Calu3 (cell line): ENCODE measurements at regions not wholly inside any gene's neighbourhood (a gene's known extent, or its start where the extent isn't known, plus 50 kb on each side); places are given as distances from the start of the nearest gene placed in this dataset.

Experiments used
- BruUV-seq: library from RNA; stranded (reverse); fragments of 400-500 nt; replicated peaks from 2 replicates; lab custom pipeline; 2021; lab: Mats Ljungman, UMichigan
- CTCF ChIA-PET: fragments of 300-600 bp; sonication (Branson Sonifier 250); formaldehyde crosslinking; loops from one replicate; lab custom pipeline; 2022; ENCODE audit warnings: antibody characterized with exemption; lab: Charles Lee
- DNase-seq: peaks from one replicate; pipeline ENCODE4 v3.0.0; 2022
- H3K27ac Mint-ChIP-seq: one replicate; pipeline ENCODE4 v1.8.0; 2022; ENCODE audit warnings: mixed read lengths; ENCODE audit not compliant: unreplicated experiment
- H3K27me3 Mint-ChIP-seq: one replicate; pipeline ENCODE4 v1.8.0; 2022; ENCODE audit warnings: mixed read lengths; ENCODE audit not compliant: unreplicated experiment
- H3K36me3 Mint-ChIP-seq: one replicate; pipeline ENCODE4 v1.8.0; 2022; ENCODE audit warnings: mild to moderate bottlenecking, moderate library complexity, mixed read lengths; ENCODE audit not compliant: insufficient read depth, unreplicated experiment
- H3K4me1 Mint-ChIP-seq: one replicate; pipeline ENCODE4 v1.8.0; 2022; ENCODE audit warnings: mild to moderate bottlenecking, low read depth, mixed read lengths; ENCODE audit not compliant: unreplicated experiment
- H3K4me3 Mint-ChIP-seq: one replicate; pipeline ENCODE4 v1.8.0; 2022; ENCODE audit warnings: mild to moderate bottlenecking, low read depth, moderate library complexity, mixed read lengths; ENCODE audit not compliant: unreplicated experiment
- H3K9me3 Mint-ChIP-seq: one replicate; pipeline ENCODE4 v1.8.0; 2022; ENCODE audit warnings: low read depth, mixed read lengths; ENCODE audit not compliant: unreplicated experiment
- CTCF ChIP-seq: fragments of 200-600 bp; IDR thresholded peaks from one replicate; pipeline ENCODE4 v1.8.0; 2022; ENCODE audit warnings: antibody characterized with exemption; ENCODE audit not compliant: unreplicated experiment
- intact Hi-C: fragments of 100-400 bp; cut with micrococcal nuclease; formaldehyde crosslinking; loops from one replicate; pipeline ENCODE4 v1.10.0; 2022; ENCODE audit not compliant: unreplicated experiment

DNA sequence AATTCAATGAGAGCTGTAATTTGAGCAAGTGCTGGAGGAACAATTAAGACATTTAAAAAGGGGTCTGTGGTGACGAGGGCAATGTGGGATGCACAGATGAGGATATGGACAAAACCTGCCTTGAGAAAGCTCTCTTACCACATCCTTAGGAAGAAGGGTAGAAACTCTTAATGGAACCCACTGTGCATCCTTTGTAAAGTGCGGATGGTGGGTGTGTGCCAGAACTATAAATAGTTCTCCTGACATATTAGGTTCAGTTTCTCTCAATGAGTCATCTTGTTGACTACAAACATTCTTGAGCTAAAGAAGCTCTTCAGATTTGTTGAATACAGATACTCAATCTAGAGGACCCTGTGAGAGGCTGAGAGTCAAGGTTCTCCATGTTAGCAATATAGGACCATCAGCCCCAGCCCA, 106.1 kb upstream of the ANO4 start:
- H3K4me1 Mint-ChIP-seq = no peaks in the 10 kb centered on the region
- no peak for TF ChIP-seq CTCF
- BruUV-seq = no TSS peak
- CTCF ChIA-PET = interaction anchor here (0.6 to 2.0 kb wide), 3 partner anchors 10 to 683 kb away, joined by 3 to 7 read pairs (median 6); no protein-coding TSS in a partner anchor
- no peak overlapping the region for H3K27ac Mint-ChIP-seq
- no peaks in the 10 kb centered on the region for H3K36me3 Mint-ChIP-seq
- no peak overlapping the region for H3K4me3 Mint-ChIP-seq
- no peak for DNase-seq
- no peaks in the 10 kb centered on the region for H3K27me3 Mint-ChIP-seq
- intact Hi-C loops = no loop called here
- peaks cover 5% of the 10 kb centered on the region for H3K9me3 Mint-ChIP-seq

DNA sequence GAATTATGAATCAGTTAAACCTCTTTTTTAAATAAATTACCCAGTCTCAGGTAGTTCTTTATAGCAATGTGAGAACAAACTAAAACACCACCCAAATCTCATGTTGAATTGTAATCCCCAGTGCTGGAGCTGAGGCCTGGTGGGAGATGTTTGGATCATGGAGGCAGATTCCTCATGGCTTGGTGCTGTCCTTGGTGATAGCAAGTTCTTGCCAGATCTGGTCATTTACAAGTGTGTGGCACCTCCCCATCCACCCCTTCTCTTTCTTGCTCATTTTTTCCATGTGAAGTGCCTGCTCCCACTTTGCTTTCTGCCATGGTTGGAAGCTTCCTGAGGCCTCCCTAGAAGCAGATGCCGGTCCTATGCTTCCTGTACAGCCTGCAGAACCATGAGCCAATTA, 102.1 kb upstream of the ANO4 start:
- no peaks in the 10 kb centered on the region for H3K9me3 Mint-ChIP-seq
- CTCF ChIA-PET = no interaction called here
- peaks cover 9% of the 10 kb centered on the region for H3K4me1 Mint-ChIP-seq
- intact Hi-C loops = no loop called here
- BruUV-seq = no TSS peak
- TF ChIP-seq CTCF = no peak
- no peaks in the 10 kb centered on the region for H3K27me3 Mint-ChIP-seq
- no peak overlapping the region for H3K4me3 Mint-ChIP-seq
- H3K36me3 Mint-ChIP-seq = no peaks in the 10 kb centered on the region
- DNase-seq = no peak
- H3K27ac Mint-ChIP-seq = no peak overlapping the region

- H3K4me3 Mint-ChIP-seq = no peak overlapping the region
- no peaks in the 10 kb centered on the region for H3K9me3 Mint-ChIP-seq
- peaks cover 17% of the 10 kb centered on the region for H3K4me1 Mint-ChIP-seq
- intact Hi-C loops = no loop called here
- BruUV-seq = no TSS peak
- no peaks in the 10 kb centered on the region for H3K27me3 Mint-ChIP-seq
- H3K36me3 Mint-ChIP-seq = no peaks in the 10 kb centered on the region
- no peak for TF ChIP-seq CTCF
- no peak overlapping the region for H3K27ac Mint-ChIP-seq
- CTCF ChIA-PET = interaction anchor here (1.2 to 1.4 kb wide), 2 partner anchors 10 to 44 kb away, joined by 3 to 6 read pairs; no protein-coding TSS in a partner anchor
- DNase-seq = no peak
These were observed 96.1 kb upstream of the ANO4 start for GRCh38 chr12:100698518-100698917.

DNA sequence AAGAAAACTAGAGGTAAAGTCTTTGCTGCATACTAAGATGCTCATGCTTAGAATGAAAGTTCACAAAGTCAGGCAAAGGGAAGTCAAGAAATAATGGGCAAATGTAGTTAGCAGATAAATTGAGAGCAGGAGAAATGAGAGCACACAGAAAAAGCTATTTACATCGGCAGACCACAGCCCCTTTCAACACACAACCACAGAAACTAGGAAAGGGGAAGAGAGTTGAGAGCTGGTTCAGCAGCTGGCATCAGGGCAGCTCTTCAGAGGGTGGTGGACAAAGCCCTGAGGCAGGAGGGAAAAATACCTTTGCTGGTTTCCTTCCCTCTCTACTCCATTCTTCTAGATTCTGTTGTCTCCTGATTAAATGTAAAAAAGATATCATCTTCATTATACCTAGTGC, 95.4 kb upstream of the ANO4 start:
- intact Hi-C loops = no loop called here
- Mint-ChIP-seq H3K4me1 (peaks cover 17% of the 10 kb centered on the region), H3K4me3 (no peak overlapping the region), H3K36me3 (no peaks in the 10 kb centered on the region), H3K27ac (no peak overlapping the region), H3K27me3 (no peaks in the 10 kb centered on the region), H3K9me3 (no peaks in the 10 kb centered on the region)
- DNase-seq = no peak
- CTCF ChIA-PET = interaction anchor here (1.2 to 1.4 kb wide), 2 partner anchors 11 to 43 kb away, joined by 3 to 6 read pairs; no protein-coding TSS in a partner anchor
- BruUV-seq = no TSS peak
- no peak for TF ChIP-seq CTCF
